Mesothelial cell of epicardium (in vitro differentiated cells): ENCODE measurements at regions not wholly inside any gene's neighbourhood (a gene's known extent, or its start where the extent isn't known, plus 50 kb on each side); places are given as distances from the start of the nearest gene placed in this dataset.

Experiments
- DNase-seq, 2 experiments: peaks; one replicate each; pipeline ENCODE4 v3.0.0; 2021; ENCODE audit warnings: low spot score in 2 of 2; ENCODE audit not compliant: unreplicated experiment in 2 of 2
- H3K27ac Mint-ChIP-seq: 2 replicates; pipeline ENCODE4 v1.8.0; 2021; ENCODE audit warnings: mixed read lengths
- H3K27me3 Mint-ChIP-seq: 2 replicates; pipeline ENCODE4 v1.8.0; 2021; ENCODE audit warnings: low read depth, mixed read lengths
- H3K36me3 Mint-ChIP-seq: 2 replicates; pipeline ENCODE4 v1.8.0; 2021; ENCODE audit warnings: mixed read lengths
- H3K4me1 Mint-ChIP-seq: 2 replicates; pipeline ENCODE4 v1.8.0; 2021; ENCODE audit warnings: mixed read lengths
- H3K4me3 Mint-ChIP-seq: 2 replicates; pipeline ENCODE4 v1.8.0; 2021; ENCODE audit warnings: mild to moderate bottlenecking, moderate library complexity, mixed read lengths
- H3K9me3 Mint-ChIP-seq: 2 replicates; pipeline ENCODE4 v1.8.0; 2021; ENCODE audit warnings: mixed read lengths
- CTCF ChIP-seq: fragments of 200-600 bp; sonication (generic); IDR thresholded peaks from one replicate; pipeline ENCODE4 v1.5.0; 2021; ENCODE audit warnings: antibody characterized with exemption; ENCODE audit not compliant: unreplicated experiment

DNA sequence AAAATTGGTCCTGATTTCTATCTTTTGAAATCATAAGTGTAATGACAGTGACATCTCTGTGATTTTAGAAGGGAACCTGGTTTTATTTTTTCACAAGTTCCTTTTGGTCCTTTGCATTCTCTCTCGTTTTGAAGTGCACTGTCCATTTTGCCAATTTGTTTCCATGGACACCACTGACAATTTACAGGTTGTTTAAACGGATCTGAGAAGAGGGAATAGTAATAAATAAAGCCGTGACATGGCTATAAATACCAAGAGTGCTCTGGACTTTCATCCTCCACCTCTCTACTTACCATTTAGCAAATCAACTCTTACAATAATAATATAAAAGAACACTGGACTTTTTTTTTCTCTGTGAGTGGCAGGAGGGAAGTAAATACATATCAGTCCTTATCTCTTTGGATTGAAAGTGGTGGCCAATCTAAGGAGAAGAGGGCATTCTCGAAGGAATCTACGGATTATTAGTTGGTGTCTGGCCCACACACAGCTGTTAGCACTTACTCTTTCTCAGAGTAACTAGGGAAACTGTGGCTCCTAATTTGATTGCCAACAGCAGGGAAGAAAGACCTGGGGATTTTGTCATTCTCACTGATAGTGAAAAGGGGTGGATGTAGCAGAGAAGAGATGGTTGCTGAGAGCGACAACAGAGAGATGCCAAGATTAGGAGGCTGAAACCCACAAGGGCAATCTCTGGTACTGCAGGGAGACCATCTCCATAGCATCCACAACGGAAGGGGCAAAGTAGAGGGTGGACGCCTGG, 108.7 kb upstream of the FSHR start:
- H3K27me3 Mint-ChIP-seq: no peaks in the 10 kb centered on the region
- H3K27ac Mint-ChIP-seq: no peak overlapping the region
- no peak for DNase-seq
- no peaks in the 10 kb centered on the region for H3K36me3 Mint-ChIP-seq
- no peaks in the 10 kb centered on the region for H3K9me3 Mint-ChIP-seq
- no peak overlapping the region for H3K4me3 Mint-ChIP-seq
- TF ChIP-seq CTCF: no peak
- H3K4me1 Mint-ChIP-seq: peaks cover 48% of the 10 kb centered on the region

DNA sequence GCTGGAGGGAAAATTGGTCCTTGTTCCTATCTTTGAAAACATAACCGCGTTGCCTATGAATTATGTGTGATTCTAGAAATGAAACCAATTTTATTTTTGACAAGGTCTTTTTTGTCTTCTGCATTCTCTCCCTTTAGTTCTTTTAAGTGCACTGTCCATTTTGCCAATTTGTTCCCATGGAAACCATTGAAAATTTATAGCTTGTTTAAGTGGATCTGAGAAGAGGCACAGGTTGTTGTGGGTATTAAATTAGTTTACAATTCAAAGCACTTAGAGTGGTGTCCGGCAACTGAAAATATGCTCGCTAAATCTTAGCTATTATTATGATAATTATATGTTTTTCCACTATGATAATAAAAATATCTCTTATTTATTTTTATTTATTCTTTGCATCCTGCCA, 107.5 kb upstream of the FSHR start:
- no peak overlapping the region for H3K4me3 Mint-ChIP-seq
- H3K27me3 Mint-ChIP-seq: no peaks in the 10 kb centered on the region
- H3K9me3 Mint-ChIP-seq: no peaks in the 10 kb centered on the region
- no peak overlapping the region for H3K27ac Mint-ChIP-seq
- no peak for DNase-seq
- no peak for TF ChIP-seq CTCF
- no peaks in the 10 kb centered on the region for H3K36me3 Mint-ChIP-seq
- H3K4me1 Mint-ChIP-seq: peaks cover 48% of the 10 kb centered on the region

- TF ChIP-seq CTCF: no peak
- no peaks in the 10 kb centered on the region for H3K9me3 Mint-ChIP-seq
- H3K4me3 Mint-ChIP-seq: no peak overlapping the region
- no peaks in the 10 kb centered on the region for H3K27me3 Mint-ChIP-seq
- H3K4me1 Mint-ChIP-seq: peaks cover 48% of the 10 kb centered on the region
- DNase-seq: no peak
- H3K36me3 Mint-ChIP-seq: no peaks in the 10 kb centered on the region
- no peak overlapping the region for H3K27ac Mint-ChIP-seq
Measured at GRCh38 chr2:49260979-49261538, 106.7 kb upstream of the FSHR start.

DNA sequence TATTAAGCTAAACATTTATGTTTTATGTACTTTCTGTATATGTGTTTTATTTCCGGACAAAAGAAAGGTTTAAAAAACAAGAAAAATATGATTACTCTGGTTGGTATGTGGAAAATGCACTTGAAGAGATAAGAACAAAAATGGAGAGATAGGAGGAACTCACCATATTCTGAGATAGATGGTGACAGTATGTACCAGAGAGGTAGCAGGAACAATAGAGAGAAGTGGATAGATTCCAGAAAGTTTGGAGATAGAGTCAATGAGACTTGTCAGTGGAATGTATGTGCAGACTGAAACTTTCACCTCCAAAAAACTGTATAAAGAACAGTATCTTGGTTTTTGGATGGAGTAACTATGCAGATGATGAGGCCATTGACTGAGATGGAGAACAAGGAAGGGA, 105.6 kb upstream of the FSHR start:
- no peak for DNase-seq
- Mint-ChIP-seq H3K4me1 (peaks cover 48% of the 10 kb centered on the region), H3K4me3 (no peak overlapping the region), H3K9me3 (no peaks in the 10 kb centered on the region), H3K27me3 (no peaks in the 10 kb centered on the region), H3K36me3 (no peaks in the 10 kb centered on the region), H3K27ac (peak overlapping the region; percentile 31)
- TF ChIP-seq CTCF: no peak

DNA sequence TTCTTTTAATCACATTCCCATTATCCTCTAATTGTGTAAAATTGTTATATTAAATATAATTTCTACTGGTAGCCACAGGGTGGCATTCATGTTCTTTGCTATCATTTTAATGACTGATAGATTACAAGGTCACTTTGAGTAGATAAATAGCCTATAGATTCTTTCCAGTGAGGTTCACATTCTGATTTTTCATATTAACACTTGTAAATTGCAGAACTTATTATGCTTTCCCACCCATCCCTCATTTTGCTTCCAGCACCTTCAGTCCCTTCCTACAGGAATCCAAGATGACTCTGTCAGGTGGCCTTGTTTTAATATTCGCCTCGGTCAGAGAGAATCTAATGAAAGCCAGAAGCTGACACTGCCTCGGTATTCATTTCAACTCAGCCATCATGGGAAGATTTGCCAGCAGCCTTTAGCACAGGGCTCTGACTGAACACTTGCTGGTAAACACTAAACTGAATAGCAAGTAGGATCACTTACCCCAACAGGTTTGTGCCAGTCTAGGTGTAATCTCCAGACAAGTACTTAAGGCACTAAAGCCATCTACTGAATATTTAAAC, 101.2 kb upstream of the FSHR start:
- peaks cover 19% of the 10 kb centered on the region for H3K4me1 Mint-ChIP-seq
- no peak for DNase-seq
- H3K36me3 Mint-ChIP-seq: no peaks in the 10 kb centered on the region
- no peak overlapping the region for H3K4me3 Mint-ChIP-seq
- no peak overlapping the region for H3K27ac Mint-ChIP-seq
- no peaks in the 10 kb centered on the region for H3K9me3 Mint-ChIP-seq
- H3K27me3 Mint-ChIP-seq: no peaks in the 10 kb centered on the region
- TF ChIP-seq CTCF: peak; percentile 30
